HEK293T (cell line): ENCODE measurements at regions not wholly inside any gene's neighbourhood (a gene's known extent, or its start where the extent isn't known, plus 50 kb on each side); places are given as distances from the start of the nearest gene placed in this dataset.

Experiments used
- BHLHE40 ChIP-seq: fragments of 450-650 bp; IDR thresholded peaks from 2 replicates; pipeline ENCODE4 v1.6.1; 2016; ENCODE audit warnings: mild to moderate bottlenecking, moderate library complexity, borderline replicate concordance
- CTBP1 ChIP-seq: fragments of 450-650 bp; IDR thresholded peaks from 2 replicates; pipeline ENCODE4 v1.6.1; 2016; ENCODE audit warnings: borderline replicate concordance
- ELF4 ChIP-seq: fragments of 450-650 bp; IDR thresholded peaks from 2 replicates; pipeline ENCODE4 v1.6.1; 2017; ENCODE audit warnings: antibody characterized with exemption
- FOXA1 ChIP-seq: fragments of 450-650 bp; IDR thresholded peaks from 2 replicates; pipeline ENCODE4 v1.6.1; 2016; ENCODE audit warnings: mild to moderate bottlenecking
- FOXK2 ChIP-seq: fragments of 450-650 bp; IDR thresholded peaks from 2 replicates; pipeline ENCODE4 v1.6.1; 2016; ENCODE audit warnings: mild to moderate bottlenecking
- FOXM1 ChIP-seq: fragments of 450-650 bp; IDR thresholded peaks from 2 replicates; pipeline ENCODE4 v1.6.1; 2017; ENCODE audit warnings: mild to moderate bottlenecking, borderline replicate concordance
- HDGF ChIP-seq: fragments of 450-650 bp; IDR thresholded peaks from 2 replicates; pipeline ENCODE4 v1.6.1; 2017; ENCODE audit warnings: antibody characterized with exemption, borderline replicate concordance
- L3MBTL2 ChIP-seq: fragments of 450-650 bp; conservative IDR thresholded peaks from 2 replicates; pipeline ENCODE4 v1.6.1; 2016; ENCODE audit warnings: mild to moderate bottlenecking
- LEF1 ChIP-seq: fragments of 450-650 bp; IDR thresholded peaks from 2 replicates; pipeline ENCODE4 v1.6.1; 2017; ENCODE audit warnings: mild to moderate bottlenecking, borderline replicate concordance
- NFRKB ChIP-seq: fragments of 450-650 bp; IDR thresholded peaks from 2 replicates; pipeline ENCODE4 v1.6.1; 2016; ENCODE audit warnings: mild to moderate bottlenecking, moderate library complexity
- PKNOX1 ChIP-seq: fragments of 450-650 bp; IDR thresholded peaks from 2 replicates; pipeline ENCODE4 v1.6.1; 2016
- SP1 ChIP-seq: fragments of 450-650 bp; IDR thresholded peaks from 2 replicates; pipeline ENCODE4 v1.6.1; 2017
- SUZ12 ChIP-seq: fragments of 450-650 bp; IDR thresholded peaks from 2 replicates; pipeline ENCODE4 v1.6.1; 2016; ENCODE audit warnings: mild to moderate bottlenecking
- TARDBP ChIP-seq: fragments of 450-650 bp; IDR thresholded peaks from 2 replicates; pipeline ENCODE4 v1.6.1; 2016

- no peak for TF ChIP-seq ELF4
- no peak for TF ChIP-seq SP1
- no peak for TF ChIP-seq FOXK2
- TF ChIP-seq NFRKB: no peak
- TF ChIP-seq HDGF: no peak
- TF ChIP-seq FOXM1: no peak
- no peak for TF ChIP-seq BHLHE40
- TF ChIP-seq CTBP1: no peak
- no peak for TF ChIP-seq TARDBP
- TF ChIP-seq FOXA1: no peak
- TF ChIP-seq SUZ12: no peak
- no peak for TF ChIP-seq PKNOX1
- no peak for TF ChIP-seq L3MBTL2
- TF ChIP-seq LEF1: no peak
These were observed 58.9 kb upstream of the ARHGAP24 start for GRCh38 chr4:85416094-85416493.
